HepG2 (cell line): ENCODE measurements at regions not wholly inside any gene's neighbourhood (a gene's known extent, or its start where the extent isn't known, plus 50 kb on each side); places are given as distances from the start of the nearest gene placed in this dataset.
"Not testable (repeated sequence)": the region's sequence is repeated elsewhere in the genome, so short reads cannot be mapped to it uniquely, and the experiment has no call there.

Experiments used
- ATAC-seq: fragments of 200-7000 bp; cut with Tn5 transposase; 3 replicates; pipeline ENCODE4 v1.9.1; 2020; ENCODE audit warnings: mild to moderate bottlenecking, moderate library complexity
- BruUV-seq: library from RNA; stranded (reverse); fragments of 400-500 nt; replicated peaks from 2 replicates; lab custom pipeline; 2021; lab: Mats Ljungman, UMichigan
- CTCF ChIA-PET: fragments of 300-600 bp; formaldehyde crosslinking; extraction: SDS; loops from one replicate; lab custom pipeline; 2021; ENCODE audit warnings: low total read pairs, inconsistent platforms, low intra/inter-chr PET ratio; lab: Yijun Ruan, JAX
- POLR2A ChIA-PET: fragments of 350-600 bp; sonication (Branson Sonifier 250); formaldehyde crosslinking; loops from one replicate; lab custom pipeline; 2020; ENCODE audit warnings: antibody characterized with exemption, inconsistent platforms; lab: Yijun Ruan, JAX
- DNase-seq: peaks from one replicate; pipeline ENCODE4 v3.0.0-alpha.2; 2015; ENCODE audit warnings: low spot score
- FAIRE-seq: peaks from 3 replicates; lab custom pipeline; 2011; peaks lifted over from hg19 to GRCh38; lab: Jason Lieb, UNC
- H2AFZ ChIP-seq: one replicate; pipeline ENCODE4 v1.6.1; 2011; ENCODE audit warnings: low read length, inconsistent platforms
- H3K27ac ChIP-seq: fragments of 300-600 bp; 3 replicates; pipeline ENCODE4 v1.8.0; 2011; ENCODE audit warnings: mixed run types, mild to moderate bottlenecking, mixed read lengths, low read length, inconsistent platforms; ENCODE audit not compliant: insufficient read depth; ENCODE audit errors: extremely low read length
- H3K27me3 ChIP-seq, 2 experiments: fragments of 200-600 bp in 1 of 2; 2 replicates in 1 of 2; 3 replicates in 1 of 2; pipeline versions ENCODE4 v1.6.0 to v1.8.0; 2011; ENCODE audit warnings: low read length in 2 of 2, mild to moderate bottlenecking in 2 of 2, moderate library complexity in 2 of 2, inconsistent platforms in 1 of 2; ENCODE audit not compliant: insufficient read depth in 2 of 2, control insufficient read depth in 1 of 2
- H3K36me3 ChIP-seq, 2 experiments: fragments of 200-600 bp in 1 of 2; replicated peaks in 1 of 2; 2 replicates in 1 of 2; 3 replicates in 1 of 2; pipeline versions ENCODE4 v1.5.1 to v1.8.0; 2011; ENCODE audit warnings: low read length in 2 of 2, inconsistent platforms in 1 of 2; ENCODE audit not compliant: insufficient read depth in 2 of 2, control insufficient read depth in 1 of 2
- H3K4me1 ChIP-seq: 2 replicates; pipeline ENCODE4 v1.5.1; 2012; ENCODE audit warnings: low read length, inconsistent platforms; ENCODE audit not compliant: insufficient read depth
- H3K4me2 ChIP-seq: 2 replicates; pipeline ENCODE4 v1.6.0; 2011; ENCODE audit warnings: low read depth, low read length, inconsistent platforms
- H3K4me3 ChIP-seq, 3 experiments: fragments of 200-600 bp in 1 of 3; sonication (generic), shearing (Covaris generic) in 1 of 3; replicated peaks in 1 of 3; 2 replicates each; pipeline ENCODE4 v1.5.1; 2011 to 2016; ENCODE audit warnings: low read length in 3 of 3, inconsistent platforms in 2 of 3, low read depth in 2 of 3, mild to moderate bottlenecking in 2 of 3, control low read depth in 1 of 3, mixed read lengths in 1 of 3; ENCODE audit not compliant: insufficient read depth in 1 of 3
- H3K79me2 ChIP-seq: one replicate; pipeline ENCODE4 v1.6.1; 2011; ENCODE audit warnings: low read length, inconsistent platforms; ENCODE audit not compliant: insufficient read depth
- H3K9ac ChIP-seq: 2 replicates; pipeline ENCODE4 v1.6.0; 2011; ENCODE audit warnings: mild to moderate bottlenecking, low read depth, low read length, inconsistent platforms; ENCODE audit not compliant: insufficient read depth
- H3K9me3 ChIP-seq: 2 replicates; pipeline ENCODE4 v1.5.1; 2012; ENCODE audit warnings: mild to moderate bottlenecking, low read length
- H4K20me1 ChIP-seq: 2 replicates; pipeline ENCODE4 v1.6.0; 2011; ENCODE audit warnings: inconsistent platforms, mild to moderate bottlenecking, low read length, moderate library complexity; ENCODE audit not compliant: insufficient read depth
- CREB1 ChIP-seq, 2 experiments: fragments of 450-650 bp in 1 of 2; IDR thresholded peaks; 2 replicates each; pipeline ENCODE4 v1.6.1; 2016 to 2017; ENCODE audit warnings: control low read depth in 1 of 2, mild to moderate bottlenecking in 1 of 2, missing compliant biosample characterization in 1 of 2, missing genetic modification characterization in 1 of 2
- SIX1 ChIP-seq: sonication (generic); formaldehyde crosslinking; IDR thresholded peaks from 2 replicates; pipeline ENCODE4 v1.4.0; 2020; ENCODE audit warnings: missing genetic modification reagents, borderline replicate concordance
- ZNF138 ChIP-seq: sonication (generic); formaldehyde crosslinking; IDR thresholded peaks from 2 replicates; pipeline ENCODE4 v1.5.0; 2020; ENCODE audit warnings: mild to moderate bottlenecking, low read depth, missing genetic modification reagents
- ZNF549 ChIP-seq: sonication (generic); formaldehyde crosslinking; IDR thresholded peaks from 2 replicates; pipeline ENCODE4 v1.5.0; 2020; ENCODE audit warnings: missing genetic modification reagents
- ZSCAN21 ChIP-seq: sonication (generic); formaldehyde crosslinking; IDR thresholded peaks from 2 replicates; pipeline ENCODE4 v1.8.0; 2022; ENCODE audit warnings: mild to moderate bottlenecking, missing genetic modification reagents, moderate library complexity, borderline replicate concordance
- WGBS: methylation state at CpG from one replicate; pipeline ENCODE4 v1.1.6; 2017; ENCODE audit warnings: low lambda C conversion rate; 5-methylcytosine and 5-hydroxymethylcytosine counted together
- in situ Hi-C: cut with HindIII; loops from 2 replicates; pipeline ENCODE4 v1.10.0; 2017; ENCODE audit warnings: low pct_unique_long_range_greater_than_20kb; ENCODE audit not compliant: extremely low pct_ligation_motif_present
- intact Hi-C: fragments of 100-400 bp; cut with micrococcal nuclease; formaldehyde crosslinking; loops from one replicate; pipeline ENCODE4 v1.10.0; 2022; ENCODE audit not compliant: unreplicated experiment

GRCh38 chr14:27640688-27641087 lies 1042.9 kb upstream of the NOVA1 start:
- intact Hi-C loops, H3K27me3 ChIP-seq, H3K4me1 ChIP-seq, H3K4me2 ChIP-seq, in situ Hi-C loops, DNase-seq, CTCF ChIA-PET, H3K4me3 ChIP-seq, BruUV-seq, H3K9ac ChIP-seq, FAIRE-seq, H3K36me3 ChIP-seq, H3K27ac ChIP-seq, POLR2A ChIA-PET, ATAC-seq, H2AFZ ChIP-seq, H3K79me2 ChIP-seq, H4K20me1 ChIP-seq: not testable (repeated sequence)
- WGBS, result 45% methylated on average over 1 of the region's 1 CpG
- peaks cover 94% of the 10 kb centered on the region for H3K9me3 ChIP-seq

- CTCF ChIA-PET, result no interaction called here
These were observed 1044.5 kb upstream of the NOVA1 start for GRCh38 chr14:27642251-27642866.

More at GRCh38 chr14:27642251-27642866, 1044.5 kb upstream of the NOVA1 start:
- DNase-seq (no peak), FAIRE-seq (no peak), ATAC-seq (no peak)
- H3K4me1 ChIP-seq, result no peaks in the 10 kb centered on the region
- H3K27ac ChIP-seq, result no peak overlapping the region
- no peak overlapping the region for H2AFZ ChIP-seq
- no peak overlapping the region for H3K9ac ChIP-seq
- H3K36me3 ChIP-seq, result no peaks in the 10 kb centered on the region
- 30% methylated on average over 1 of the region's 1 CpG for WGBS
- BruUV-seq, result no TSS peak
- no peaks in the 10 kb centered on the region for H3K79me2 ChIP-seq
- H4K20me1 ChIP-seq, result no peaks in the 10 kb centered on the region
- no peaks in the 10 kb centered on the region for H3K27me3 ChIP-seq
- POLR2A ChIA-PET, result no interaction called here
- in situ Hi-C loops (no loop called here), intact Hi-C loops (no loop called here)
- no peak overlapping the region for H3K4me2 ChIP-seq
- H3K4me3 ChIP-seq, result no peak overlapping the region
- H3K9me3 ChIP-seq, result peaks cover 95% of the 10 kb centered on the region
- TF ChIP-seq CREB1 (IDR thresholded peaks at IDR 0.05) (0 out of 2 replicates have a peak, but pooled peaks have one; percentile 39), CREB1 (CRISPR knock-in tag; IDR thresholded peaks at IDR 0.05) (no peak), ZNF138 (CRISPR knock-in tag) (no peak), SIX1 (CRISPR knock-in tag) (no peak), ZSCAN21 (CRISPR knock-in tag) (no peak), ZNF549 (CRISPR knock-in tag) (no peak)
- TF ChIP-seq, all 625 proteins: peak for 1
